ENCODE measurements at regions not wholly inside any gene's neighbourhood (a gene's known extent, or its start where the extent isn't known, plus 50 kb on each side); places are given as distances from the start of the nearest gene placed in this dataset.

- TF ChIP-seq, protein P1, sequence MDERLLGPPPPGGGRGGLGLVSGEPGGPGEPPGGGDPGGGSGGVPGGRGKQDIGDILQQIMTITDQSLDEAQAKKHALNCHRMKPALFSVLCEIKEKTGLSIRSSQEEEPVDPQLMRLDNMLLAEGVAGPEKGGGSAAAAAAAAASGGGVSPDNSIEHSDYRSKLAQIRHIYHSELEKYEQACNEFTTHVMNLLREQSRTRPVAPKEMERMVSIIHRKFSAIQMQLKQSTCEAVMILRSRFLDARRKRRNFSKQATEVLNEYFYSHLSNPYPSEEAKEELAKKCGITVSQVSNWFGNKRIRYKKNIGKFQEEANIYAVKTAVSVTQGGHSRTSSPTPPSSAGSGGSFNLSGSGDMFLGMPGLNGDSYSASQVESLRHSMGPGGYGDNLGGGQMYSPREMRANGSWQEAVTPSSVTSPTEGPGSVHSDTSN (CRISPR knock-in tag; IDR thresholded peaks at IDR 0.05; ENCODE audit: low read depth): no peak
- TF ChIP-seq, protein P1 (tag; conservative IDR thresholded peaks at IDR 0.05; ENCODE audit: low read depth): no peak
Observed at GRCh38 chr21:20652846-20653245, 345.4 kb upstream of the NCAM2 start (continued).

- POLR2A ChIA-PET: no interaction called here
- H3K4me1 ChIP-seq (replicated peaks in 1 of 2; ENCODE audit: control insufficient read depth in 2 of 2, insufficient read depth in 2 of 2, low read length in 2 of 2): no peaks in the 10 kb centered on the region
- no peaks in the 10 kb centered on the region for H3K79me2 ChIP-seq (ENCODE audit: control insufficient read depth, insufficient read depth, low read length)
- BruUV-seq (replicated peaks): no TSS peak
- H3K27ac ChIP-seq (ENCODE audit: extremely low read depth, low read depth, low read length): no peak overlapping the region
- in situ Hi-C loops (cut with MboI) (no loop called here), intact Hi-C loops (cut with micrococcal nuclease) (no loop called here)
- WGBS (ENCODE audit: insufficient coverage, low coverage, missing lambda C conversion rate): 0% methylated on average over 4 of the region's 4 CpGs
- H3K9me1 ChIP-seq (ENCODE audit: control insufficient read depth, insufficient read depth, low read length): no peaks in the 10 kb centered on the region
- no peak for FAIRE-seq
- DNase-seq (ENCODE audit: extremely low read depth in 1 of 4, low spot score in 3 of 4): no peak
- no peaks in the 10 kb centered on the region for H3K9me3 ChIP-seq (replicated peaks; ENCODE audit: control insufficient read depth, insufficient read depth, low read depth, low read length)
- H3K9ac ChIP-seq (ENCODE audit: insufficient read depth in 1 of 2, low read depth in 2 of 2, low read length in 2 of 2): no peak overlapping the region
- no peak overlapping the region for H3K4me3 ChIP-seq
- H3K4me2 ChIP-seq (ENCODE audit: insufficient read depth, low read length): no peak overlapping the region
- TF ChIP-seq, protein P2, sequence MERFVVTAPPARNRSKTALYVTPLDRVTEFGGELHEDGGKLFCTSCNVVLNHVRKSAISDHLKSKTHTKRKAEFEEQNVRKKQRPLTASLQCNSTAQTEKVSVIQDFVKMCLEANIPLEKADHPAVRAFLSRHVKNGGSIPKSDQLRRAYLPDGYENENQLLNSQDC (CRISPR knock-in tag; IDR thresholded peaks at IDR 0.05): no peak
- TF ChIP-seq TCF3 (CRISPR knock-in tag; IDR thresholded peaks at IDR 0.05): no peak
- TF ChIP-seq SUPT5H (IDR thresholded peaks at IDR 0.05): no peak
- H3K27me3 ChIP-seq (ENCODE audit: control insufficient read depth in 2 of 2, insufficient read depth in 2 of 2, low read length in 2 of 2): no peaks in the 10 kb centered on the region
- no peaks in the 10 kb centered on the region for H3K36me3 ChIP-seq (ENCODE audit: control insufficient read depth, insufficient read depth, low read length)
- H4K20me1 ChIP-seq (replicated peaks; ENCODE audit: control insufficient read depth, insufficient read depth, low read length): no peaks in the 10 kb centered on the region
- no peak for ATAC-seq
- CTCF ChIA-PET (ENCODE audit: low intra/inter-chr PET ratio): no interaction called here
- H2AFZ ChIP-seq (ENCODE audit: low read depth, low read length): no peak overlapping the region
Observed at GRCh38 chr21:20661246-20661645, 337.0 kb upstream of the NCAM2 start.

All from K562 (cell line).